COR-L47 (cell line): ENCODE measurements at regions not wholly inside any gene's neighbourhood (a gene's known extent, or its start where the extent isn't known, plus 50 kb on each side); places are given as distances from the start of the nearest gene placed in this dataset.

ENCODE experiments used
- DNase-seq: peaks from one replicate; lab custom pipeline; 2025; lab: John Stamatoyannopoulos, UW

GRCh38 chr7:130931423-130931822 lies 197.4 kb upstream of the KLF14 start:
- DNase-seq = no peak

- no peak for DNase-seq
Measured at GRCh38 chr7:130932088-130932487, 198.1 kb upstream of the KLF14 start.

GRCh38 chr7:130932667-130933432 lies 198.8 kb upstream of the KLF14 start:
- no peak for DNase-seq

- DNase-seq = no peak
Measured at GRCh38 chr7:130933919-130934318, 199.9 kb upstream of the KLF14 start.

- DNase-seq = no peak
Measured at GRCh38 chr7:130935564-130936157, 201.7 kb upstream of the KLF14 start.

GRCh38 chr7:130936202-130936931 lies 202.4 kb upstream of the KLF14 start:
- DNase-seq = no peak

- DNase-seq = no peak
Measured at GRCh38 chr7:130937016-130937415, 203.0 kb upstream of the KLF14 start.

- no peak for DNase-seq
Measured at GRCh38 chr7:130937830-130938229, 203.8 kb upstream of the KLF14 start.

- no peak for DNase-seq
Measured at GRCh38 chr7:130938661-130939060, 204.7 kb upstream of the KLF14 start.

GRCh38 chr7:130939321-130940095 lies 205.5 kb upstream of the KLF14 start:
- no peak for DNase-seq

GRCh38 chr7:130940326-130940725 lies 206.3 kb upstream of the KLF14 start:
- no peak for DNase-seq

GRCh38 chr7:130940907-130941306 lies 206.9 kb upstream of the KLF14 start:
- DNase-seq = no peak

GRCh38 chr7:130941322-130942210 lies 207.6 kb upstream of the KLF14 start:
- DNase-seq = no peak

- DNase-seq = no peak
Measured at GRCh38 chr7:130942211-130942964, 208.4 kb upstream of the KLF14 start.

- no peak for DNase-seq
Measured at GRCh38 chr7:130943336-130943901, 209.4 kb upstream of the KLF14 start.

GRCh38 chr7:130943981-130944380 lies 210.0 kb upstream of the KLF14 start:
- no peak for DNase-seq

- DNase-seq = no peak
Measured at GRCh38 chr7:130944997-130945396, 211.0 kb upstream of the KLF14 start.

- DNase-seq = no peak
Measured at GRCh38 chr7:130945411-130945811, 211.4 kb upstream of the KLF14 start.

- DNase-seq = no peak
Measured at GRCh38 chr7:130946114-130946513, 212.1 kb upstream of the KLF14 start.
